ENCODE measurements at regions not wholly inside any gene's neighbourhood (a gene's known extent, or its start where the extent isn't known, plus 50 kb on each side); places are given as distances from the start of the nearest gene placed in this dataset.

DNA sequence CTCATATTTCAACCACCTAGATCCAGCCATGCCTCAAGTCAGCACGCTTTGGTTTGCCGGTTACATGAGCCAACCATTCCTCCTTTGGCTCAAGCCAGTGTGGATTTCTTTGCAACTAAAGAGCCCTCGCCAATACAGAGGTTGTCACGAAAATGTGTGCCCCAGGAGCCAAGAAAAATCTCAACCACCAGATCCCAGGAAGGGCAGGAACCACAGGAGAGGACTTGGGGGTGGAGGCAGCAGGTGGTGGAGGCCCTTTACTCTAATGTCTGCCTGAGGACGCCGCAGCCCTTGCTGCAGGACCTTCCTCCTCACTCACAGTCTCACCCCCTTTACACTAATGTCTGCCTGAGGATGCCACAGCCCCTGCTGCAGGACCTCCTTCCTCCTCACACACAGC is 144.8 kb upstream of the PHACTR3 start:
- TF ChIP-seq POLR2A (IDR thresholded peaks at IDR 0.05): no peak
- TF ChIP-seq, protein P1, sequence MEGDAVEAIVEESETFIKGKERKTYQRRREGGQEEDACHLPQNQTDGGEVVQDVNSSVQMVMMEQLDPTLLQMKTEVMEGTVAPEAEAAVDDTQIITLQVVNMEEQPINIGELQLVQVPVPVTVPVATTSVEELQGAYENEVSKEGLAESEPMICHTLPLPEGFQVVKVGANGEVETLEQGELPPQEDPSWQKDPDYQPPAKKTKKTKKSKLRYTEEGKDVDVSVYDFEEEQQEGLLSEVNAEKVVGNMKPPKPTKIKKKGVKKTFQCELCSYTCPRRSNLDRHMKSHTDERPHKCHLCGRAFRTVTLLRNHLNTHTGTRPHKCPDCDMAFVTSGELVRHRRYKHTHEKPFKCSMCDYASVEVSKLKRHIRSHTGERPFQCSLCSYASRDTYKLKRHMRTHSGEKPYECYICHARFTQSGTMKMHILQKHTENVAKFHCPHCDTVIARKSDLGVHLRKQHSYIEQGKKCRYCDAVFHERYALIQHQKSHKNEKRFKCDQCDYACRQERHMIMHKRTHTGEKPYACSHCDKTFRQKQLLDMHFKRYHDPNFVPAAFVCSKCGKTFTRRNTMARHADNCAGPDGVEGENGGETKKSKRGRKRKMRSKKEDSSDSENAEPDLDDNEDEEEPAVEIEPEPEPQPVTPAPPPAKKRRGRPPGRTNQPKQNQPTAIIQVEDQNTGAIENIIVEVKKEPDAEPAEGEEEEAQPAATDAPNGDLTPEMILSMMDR (IDR thresholded peaks at IDR 0.05): no peak

Data from thyroid gland (tissue), 4 donors.